HG02610 (cell line): ENCODE measurements at regions not wholly inside any gene's neighbourhood (a gene's known extent, or its start where the extent isn't known, plus 50 kb on each side); places are given as distances from the start of the nearest gene placed in this dataset.
"Not testable (repeated sequence)": the region's sequence is repeated elsewhere in the genome, so short reads cannot be mapped to it uniquely, and the experiment has no call there.

Experiments
- ATAC-seq: cut with Tn5 transposase; IDR thresholded peaks from one replicate; pipeline ENCODE4 v1.9.1; 2021; ENCODE audit warnings: mild to moderate bottlenecking, moderate library complexity; ENCODE audit not compliant: unreplicated experiment

GRCh38 chr4:28248269-28248668, 1387.6 kb downstream of the STIM2 start:
- ATAC-seq = no peak

GRCh38 chr4:28250646-28251045, 1390.0 kb downstream of the STIM2 start:
- no peak for ATAC-seq

GRCh38 chr4:28251831-28252230, 1391.2 kb downstream of the STIM2 start:
- no peak for ATAC-seq

GRCh38 chr4:28254003-28254402, 1393.4 kb downstream of the STIM2 start:
- no peak for ATAC-seq

GRCh38 chr4:28256295-28256694, 1395.7 kb downstream of the STIM2 start:
- no peak for ATAC-seq

GRCh38 chr4:28259951-28260350, 1399.3 kb downstream of the STIM2 start:
- ATAC-seq = no peak

GRCh38 chr4:28267166-28267565, 1406.5 kb downstream of the STIM2 start:
- no peak for ATAC-seq

- no peak for ATAC-seq
These were observed 1408.8 kb downstream of the STIM2 start for GRCh38 chr4:28269426-28269825.

GRCh38 chr4:28277931-28278330, 1417.3 kb downstream of the STIM2 start:
- no peak for ATAC-seq

GRCh38 chr4:28278676-28279075, 1418.0 kb downstream of the STIM2 start:
- no peak for ATAC-seq

GRCh38 chr4:28279249-28279648, 1418.6 kb downstream of the STIM2 start:
- ATAC-seq = no peak

- ATAC-seq = not testable (repeated sequence)
These were observed 1425.6 kb downstream of the STIM2 start for GRCh38 chr4:28286266-28286665.

- no peak for ATAC-seq
These were observed 1427.2 kb downstream of the STIM2 start for GRCh38 chr4:28287831-28288233.

- no peak for ATAC-seq
These were observed 1435.6 kb downstream of the STIM2 start for GRCh38 chr4:28296239-28296638.

GRCh38 chr4:28310926-28311325, 1450.3 kb downstream of the STIM2 start:
- no peak for ATAC-seq

GRCh38 chr4:28312497-28312896, 1451.9 kb downstream of the STIM2 start:
- not testable (repeated sequence) for ATAC-seq

GRCh38 chr4:28313729-28314713, 1453.4 kb downstream of the STIM2 start:
- ATAC-seq = no peak

GRCh38 chr4:28317221-28317620, 1456.6 kb downstream of the STIM2 start:
- ATAC-seq = no peak

GRCh38 chr4:28334249-28334648, 1473.6 kb downstream of the STIM2 start:
- ATAC-seq = no peak

GRCh38 chr4:28341784-28342183, 1481.1 kb downstream of the STIM2 start:
- ATAC-seq = no peak

- no peak for ATAC-seq
These were observed 1489.8 kb downstream of the STIM2 start for GRCh38 chr4:28350485-28350884.

GRCh38 chr4:28351102-28351501, 1490.5 kb downstream of the STIM2 start:
- no peak for ATAC-seq

GRCh38 chr4:28351826-28352225, 1491.2 kb downstream of the STIM2 start:
- ATAC-seq = no peak
